WTC11 (cell line): ENCODE measurements at regions not wholly inside any gene's neighbourhood (a gene's known extent, or its start where the extent isn't known, plus 50 kb on each side); places are given as distances from the start of the nearest gene placed in this dataset.

Experiments used
- ATAC-seq: fragments of 200-7000 bp; cut with Tn5 transposase; 2 replicates; pipeline ENCODE4 v1.10.0; 2021; ENCODE audit warnings: mild to moderate bottlenecking, moderate library complexity
- CTCF ChIA-PET: fragments of 300-600 bp; sonication (Branson Sonifier 250); formaldehyde crosslinking; loops from one replicate; lab custom pipeline; 2021; ENCODE audit warnings: antibody characterized with exemption; lab: Charles Lee
- POLR2A ChIA-PET: fragments of 350-600 bp; sonication (Branson Sonifier 250); formaldehyde crosslinking; loops from one replicate; lab custom pipeline; 2021; ENCODE audit warnings: antibody characterized with exemption; lab: Charles Lee
- DNase-seq: peaks from one replicate; pipeline ENCODE4 v3.0.0; 2021; ENCODE audit warnings: low spot score
- H3K27ac Mint-ChIP-seq: 2 replicates; pipeline ENCODE4 v1.8.0; 2021; ENCODE audit warnings: mixed read lengths
- H3K27me3 Mint-ChIP-seq: 2 replicates; pipeline ENCODE4 v1.8.0; 2021; ENCODE audit warnings: low read depth, mild to moderate bottlenecking, moderate library complexity, mixed read lengths
- H3K36me3 Mint-ChIP-seq: 2 replicates; pipeline ENCODE4 v1.8.0; 2021; ENCODE audit warnings: mixed read lengths
- H3K4me1 Mint-ChIP-seq: 2 replicates; pipeline ENCODE4 v1.8.0; 2022; ENCODE audit warnings: mixed read lengths
- H3K4me3 Mint-ChIP-seq: 2 replicates; pipeline ENCODE4 v1.8.0; 2021; ENCODE audit warnings: mild to moderate bottlenecking, moderate library complexity, mixed read lengths
- H3K9me3 Mint-ChIP-seq: 2 replicates; pipeline ENCODE4 v1.8.0; 2021; ENCODE audit warnings: mixed read lengths
- AR ChIP-seq: fragments of 250-450 bp; sonication (Bioruptor Pico); IDR thresholded peaks from 2 replicates; pipeline ENCODE4 v1.9.0; 2021; ENCODE audit warnings: mild to moderate bottlenecking
- E2F5 ChIP-seq: sonication (generic); formaldehyde crosslinking; IDR thresholded peaks from 2 replicates; pipeline ENCODE4 v1.8.1; 2022; ENCODE audit warnings: mild to moderate bottlenecking, moderate library complexity, missing genetic modification reagents
- FOXP1 ChIP-seq: sonication (generic); formaldehyde crosslinking; IDR thresholded peaks from 2 replicates; pipeline ENCODE4 v1.8.0; 2022; ENCODE audit warnings: missing genetic modification reagents, mild to moderate bottlenecking, moderate library complexity, borderline replicate concordance
- GRHL2 ChIP-seq: fragments of 250-450 bp; sonication (Bioruptor Pico); IDR thresholded peaks from 2 replicates; pipeline ENCODE4 v1.8.0; 2022; ENCODE audit warnings: mild to moderate bottlenecking, moderate library complexity; ENCODE audit not compliant: insufficient replicate concordance, severe bottlenecking
- PREB ChIP-seq: sonication (generic); formaldehyde crosslinking; IDR thresholded peaks from 2 replicates; pipeline ENCODE4 v1.8.1; 2022; ENCODE audit warnings: mild to moderate bottlenecking, missing genetic modification reagents, moderate library complexity, borderline replicate concordance
- PRRX2 ChIP-seq: fragments of 250-450 bp; sonication (Bioruptor Pico); IDR thresholded peaks from 2 replicates; pipeline ENCODE4 v1.8.0; 2021; ENCODE audit warnings: mild to moderate bottlenecking
- USF2 ChIP-seq: sonication (generic); formaldehyde crosslinking; IDR thresholded peaks from 2 replicates; pipeline ENCODE4 v1.8.1; 2023; ENCODE audit warnings: mild to moderate bottlenecking, missing genetic modification reagents, moderate library complexity
- ZMAT4 ChIP-seq: fragments of 250-450 bp; sonication (Bioruptor Pico); IDR thresholded peaks from 2 replicates; pipeline ENCODE4 v1.9.0; 2021; ENCODE audit warnings: mild to moderate bottlenecking
- ZNF138 ChIP-seq: sonication (generic); formaldehyde crosslinking; conservative IDR thresholded peaks from 2 replicates; pipeline ENCODE4 v1.8.1; 2022; ENCODE audit warnings: mild to moderate bottlenecking, moderate library complexity, missing genetic modification reagents
- ZNF416 ChIP-seq: fragments of 250-450 bp; sonication (Bioruptor Pico); IDR thresholded peaks from 2 replicates; pipeline ENCODE4 v1.9.0; 2021; ENCODE audit warnings: mild to moderate bottlenecking, inconsistent platforms
- ZNF425 ChIP-seq: fragments of 250-450 bp; sonication (Bioruptor Pico); conservative IDR thresholded peaks from 2 replicates; pipeline ENCODE4 v1.9.0; 2021; ENCODE audit warnings: mild to moderate bottlenecking
- ZNF532 ChIP-seq: fragments of 250-450 bp; sonication (Bioruptor Pico); IDR thresholded peaks from 2 replicates; pipeline ENCODE4 v1.9.0; 2021; ENCODE audit warnings: mild to moderate bottlenecking, borderline replicate concordance
- ZNF671 ChIP-seq: fragments of 250-450 bp; sonication (Bioruptor Pico); IDR thresholded peaks from 2 replicates; pipeline ENCODE4 v1.8.0; 2021; ENCODE audit warnings: mild to moderate bottlenecking

GRCh38 chrX:138485224-138485623 lies 226.3 kb downstream of the FGF13 start (continued):
- TF ChIP-seq E2F5 (no peak), USF2 (no peak), ZNF138 (CRISPR knock-in tag) (no peak), ZMAT4 (no peak), ZNF425 (CRISPR knock-in tag) (no peak)

GRCh38 chrX:138484451-138484850 lies 227.1 kb downstream of the FGF13 start:
- H3K27ac Mint-ChIP-seq: no peak overlapping the region
- no peaks in the 10 kb centered on the region; the same call in 1 of the 2 replicates for H3K27me3 Mint-ChIP-seq
- TF ChIP-seq PREB (no peak), GRHL2 (no peak), ZNF671 (CRISPR knock-in tag) (no peak), ZNF416 (CRISPR knock-in tag) (no peak), AR (CRISPR knock-in tag) (no peak), ZNF532 (CRISPR knock-in tag) (no peak), PRRX2 (CRISPR knock-in tag) (no peak), FOXP1 (CRISPR knock-in tag) (no peak)
- H3K36me3 Mint-ChIP-seq: no peaks in the 10 kb centered on the region
- no peak for ATAC-seq
- ChIA-PET POLR2A (no interaction called here), CTCF (no interaction called here)
- no peak for DNase-seq
- H3K9me3 Mint-ChIP-seq: no peaks in the 10 kb centered on the region
- no peak overlapping the region for H3K4me3 Mint-ChIP-seq
- H3K4me1 Mint-ChIP-seq: peaks cover 36% of the 10 kb centered on the region
